SK-N-SH treated with all-trans-retinoic acid at 6 μM for 48 hours (cell line): ENCODE measurements at regions not wholly inside any gene's neighbourhood (a gene's known extent, or its start where the extent isn't known, plus 50 kb on each side); places are given as distances from the start of the nearest gene placed in this dataset.

Source experiments
- ATAC-seq: fragments of 200-7000 bp; cut with Tn5 transposase; 3 replicates; pipeline ENCODE4 v1.9.1; 2020; ENCODE audit warnings: mild to moderate bottlenecking, moderate library complexity
- ARNTL ChIP-seq: fragments of 450-650 bp; formaldehyde crosslinking; IDR thresholded peaks from 2 replicates; pipeline ENCODE4 v1.5.0; 2020; ENCODE audit warnings: low read depth, mild to moderate bottlenecking, moderate library complexity, borderline replicate concordance
- BACH2 ChIP-seq: fragments of 250-450 bp; sonication (Bioruptor Pico); IDR thresholded peaks from 2 replicates; pipeline ENCODE4 v1.9.0; 2021; ENCODE audit warnings: mild to moderate bottlenecking, borderline replicate concordance
- CREB5 ChIP-seq: fragments of 250-450 bp; sonication (Bioruptor Pico); IDR thresholded peaks from 2 replicates; pipeline ENCODE4 v1.5.1; 2020; ENCODE audit warnings: low read depth, mild to moderate bottlenecking, moderate library complexity
- CSDC2 ChIP-seq: fragments of 250-450 bp; sonication (Bioruptor Pico); IDR thresholded peaks from 2 replicates; pipeline ENCODE4 v1.5.0; 2020; ENCODE audit warnings: mild to moderate bottlenecking, moderate library complexity
- CSRNP3 ChIP-seq: fragments of 250-450 bp; sonication (Bioruptor Pico); IDR thresholded peaks from 2 replicates; pipeline ENCODE4 v1.5.1; 2021; ENCODE audit warnings: mild to moderate bottlenecking, moderate library complexity
- ESRRG ChIP-seq: fragments of 250-450 bp; sonication (Bioruptor Pico); IDR thresholded peaks from 2 replicates; pipeline ENCODE4 v1.6.1; 2021; ENCODE audit warnings: mild to moderate bottlenecking
- GLIS3 ChIP-seq: fragments of 250-450 bp; sonication (Bioruptor Pico); IDR thresholded peaks from 2 replicates; pipeline ENCODE4 v1.5.0; 2020; ENCODE audit warnings: mild to moderate bottlenecking, moderate library complexity
- ISL1 ChIP-seq: fragments of 250-450 bp; sonication (Bioruptor Pico); IDR thresholded peaks from 2 replicates; pipeline ENCODE4 v2.1.2; 2022; ENCODE audit warnings: mild to moderate bottlenecking, moderate library complexity
- OSR1 ChIP-seq: fragments of 250-450 bp; sonication (Bioruptor Pico); IDR thresholded peaks from 2 replicates; pipeline ENCODE4 v1.8.0; 2022; ENCODE audit warnings: moderate library complexity, mild to moderate bottlenecking, inconsistent platforms
- PPARA ChIP-seq: fragments of 250-450 bp; sonication (Bioruptor Pico); IDR thresholded peaks from 2 replicates; pipeline ENCODE4 v1.5.0; 2020; ENCODE audit warnings: mild to moderate bottlenecking, borderline replicate concordance
- SNAI2 ChIP-seq: fragments of 250-450 bp; sonication (Bioruptor Pico); IDR thresholded peaks from 2 replicates; pipeline ENCODE4 v1.5.0; 2020; ENCODE audit warnings: mild to moderate bottlenecking, moderate library complexity
- TCF4 ChIP-seq: fragments of 250-450 bp; sonication (Bioruptor Pico); IDR thresholded peaks from 2 replicates; pipeline ENCODE4 v1.8.0; 2021; ENCODE audit warnings: mild to moderate bottlenecking, moderate library complexity, borderline replicate concordance
- ZC3H10 ChIP-seq: fragments of 250-450 bp; sonication (Bioruptor Pico); IDR thresholded peaks from 2 replicates; pipeline ENCODE4 v1.5.1; 2021; ENCODE audit warnings: mild to moderate bottlenecking, moderate library complexity
- ZFP3 ChIP-seq: fragments of 250-450 bp; sonication (Bioruptor Pico); IDR thresholded peaks from 2 replicates; pipeline ENCODE4 v1.5.0; 2020; ENCODE audit warnings: mild to moderate bottlenecking, moderate library complexity
- ZNF565 ChIP-seq: fragments of 450-650 bp; formaldehyde crosslinking; conservative IDR thresholded peaks from 2 replicates; pipeline ENCODE4 v1.5.0; 2020; ENCODE audit warnings: low read depth, mild to moderate bottlenecking, moderate library complexity
- ZNF70 ChIP-seq: fragments of 450-650 bp; formaldehyde crosslinking; IDR thresholded peaks from 2 replicates; pipeline ENCODE4 v1.5.0; 2020; ENCODE audit warnings: mild to moderate bottlenecking, moderate library complexity
- ZNF8 ChIP-seq: fragments of 450-650 bp; formaldehyde crosslinking; IDR thresholded peaks from 2 replicates; pipeline ENCODE4 v1.5.0; 2020; ENCODE audit warnings: mild to moderate bottlenecking, moderate library complexity
- TF ChIP-seq, protein P1 (sequence below): fragments of 250-450 bp; sonication (Bioruptor Pico); IDR thresholded peaks from 2 replicates; pipeline ENCODE4 v1.8.0; 2020; ENCODE audit warnings: mild to moderate bottlenecking, moderate library complexity, borderline replicate concordance
- TF ChIP-seq, protein P2 (sequence below): fragments of 250-450 bp; sonication (Bioruptor Pico); IDR thresholded peaks from 2 replicates; pipeline ENCODE4 v1.8.0; 2021; ENCODE audit warnings: low read depth, mild to moderate bottlenecking, moderate library complexity, borderline replicate concordance
- TF ChIP-seq, protein P3 (sequence below): fragments of 250-450 bp; sonication (Bioruptor Pico); IDR thresholded peaks from 2 replicates; pipeline ENCODE4 v1.5.0; 2020; ENCODE audit warnings: mild to moderate bottlenecking, moderate library complexity

GRCh38 chr11:26231252-26231661, 100.7 kb upstream of the ANO3 start (continued):
- TF ChIP-seq ZNF8 (CRISPR knock-in tag): no peak
- no peak for TF ChIP-seq BACH2 (CRISPR knock-in tag)
- peak; percentile 75; the same call in 1 of the 2 replicates for TF ChIP-seq CREB5 (CRISPR knock-in tag)
- peak; percentile 67; the same call in 1 of the 2 replicates for TF ChIP-seq CSRNP3 (CRISPR knock-in tag)
- no peak for TF ChIP-seq SNAI2 (CRISPR knock-in tag)
- TF ChIP-seq, protein P1, sequence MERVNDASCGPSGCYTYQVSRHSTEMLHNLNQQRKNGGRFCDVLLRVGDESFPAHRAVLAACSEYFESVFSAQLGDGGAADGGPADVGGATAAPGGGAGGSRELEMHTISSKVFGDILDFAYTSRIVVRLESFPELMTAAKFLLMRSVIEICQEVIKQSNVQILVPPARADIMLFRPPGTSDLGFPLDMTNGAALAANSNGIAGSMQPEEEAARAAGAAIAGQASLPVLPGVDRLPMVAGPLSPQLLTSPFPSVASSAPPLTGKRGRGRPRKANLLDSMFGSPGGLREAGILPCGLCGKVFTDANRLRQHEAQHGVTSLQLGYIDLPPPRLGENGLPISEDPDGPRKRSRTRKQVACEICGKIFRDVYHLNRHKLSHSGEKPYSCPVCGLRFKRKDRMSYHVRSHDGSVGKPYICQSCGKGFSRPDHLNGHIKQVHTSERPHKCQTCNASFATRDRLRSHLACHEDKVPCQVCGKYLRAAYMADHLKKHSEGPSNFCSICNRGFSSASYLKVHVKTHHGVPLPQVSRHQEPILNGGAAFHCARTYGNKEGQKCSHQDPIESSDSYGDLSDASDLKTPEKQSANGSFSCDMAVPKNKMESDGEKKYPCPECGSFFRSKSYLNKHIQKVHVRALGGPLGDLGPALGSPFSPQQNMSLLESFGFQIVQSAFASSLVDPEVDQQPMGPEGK (CRISPR knock-in tag): peak; percentile 96
- TF ChIP-seq GLIS3: no peak
- TF ChIP-seq OSR1 (CRISPR knock-in tag): no peak
- no peak for TF ChIP-seq PPARA

DNA sequence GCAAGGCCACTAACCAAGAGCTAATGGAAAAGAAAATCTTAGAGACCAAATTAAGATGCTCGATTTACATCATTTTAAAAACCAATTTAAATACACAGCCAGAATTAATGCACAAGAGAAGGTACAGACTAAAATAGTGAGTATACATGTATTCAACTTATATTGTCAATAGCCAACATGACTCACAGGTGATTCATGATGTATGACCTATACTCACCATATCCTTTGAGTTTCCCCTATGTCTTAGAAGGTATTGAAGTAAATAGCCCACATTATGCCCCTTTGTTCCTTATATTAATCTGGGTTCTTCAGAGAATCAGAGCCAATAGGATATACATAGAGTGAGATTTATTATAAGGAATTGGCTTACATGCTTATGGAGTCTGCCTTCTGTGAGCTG, 97.5 kb upstream of the ANO3 start:
- TF ChIP-seq ZFP3 (CRISPR knock-in tag): no peak
- TF ChIP-seq, protein P2, sequence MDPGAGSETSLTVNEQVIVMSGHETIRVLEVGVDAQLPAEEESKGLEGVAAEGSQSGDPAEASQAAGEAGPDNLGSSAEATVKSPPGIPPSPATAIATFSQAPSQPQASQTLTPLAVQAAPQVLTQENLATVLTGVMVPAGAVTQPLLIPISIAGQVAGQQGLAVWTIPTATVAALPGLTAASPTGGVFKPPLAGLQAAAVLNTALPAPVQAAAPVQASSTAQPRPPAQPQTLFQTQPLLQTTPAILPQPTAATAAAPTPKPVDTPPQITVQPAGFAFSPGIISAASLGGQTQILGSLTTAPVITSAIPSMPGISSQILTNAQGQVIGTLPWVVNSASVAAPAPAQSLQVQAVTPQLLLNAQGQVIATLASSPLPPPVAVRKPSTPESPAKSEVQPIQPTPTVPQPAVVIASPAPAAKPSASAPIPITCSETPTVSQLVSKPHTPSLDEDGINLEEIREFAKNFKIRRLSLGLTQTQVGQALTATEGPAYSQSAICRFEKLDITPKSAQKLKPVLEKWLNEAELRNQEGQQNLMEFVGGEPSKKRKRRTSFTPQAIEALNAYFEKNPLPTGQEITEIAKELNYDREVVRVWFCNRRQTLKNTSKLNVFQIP (CRISPR knock-in tag): no peak
- TF ChIP-seq PPARA: no peak
- no peak for TF ChIP-seq TCF4
- no peak for TF ChIP-seq ZC3H10 (CRISPR knock-in tag)
- ATAC-seq: no peak

DNA sequence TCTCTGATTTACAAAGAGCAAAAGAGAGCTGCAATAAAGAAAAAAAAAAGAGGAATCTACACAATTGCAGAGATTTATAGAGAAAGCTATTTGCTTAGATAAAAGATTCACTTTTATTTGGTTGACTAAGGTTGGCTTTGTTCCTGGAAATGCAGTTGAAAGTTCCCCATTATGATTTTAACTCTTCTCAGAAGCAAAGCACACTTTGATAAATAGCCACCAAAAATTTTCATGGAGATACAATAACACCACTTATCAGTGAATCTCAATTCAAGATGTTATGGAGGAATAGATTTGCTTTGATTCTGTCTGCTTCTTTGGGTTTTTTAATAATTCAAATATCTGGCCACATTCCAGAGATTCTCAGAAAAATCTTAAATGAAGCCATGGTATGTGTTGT, 88.5 kb upstream of the ANO3 start:
- ATAC-seq: peak; percentile 47
- TF ChIP-seq, protein P2 (CRISPR knock-in tag): no peak
- peak; percentile 96 for TF ChIP-seq ISL1 (CRISPR knock-in tag)

- no peak; the same call in 2 of the 3 replicates for ATAC-seq
- TF ChIP-seq BACH2 (CRISPR knock-in tag): no peak
- TF ChIP-seq, protein P1 (CRISPR knock-in tag): no peak
- no peak for TF ChIP-seq GLIS3
- TF ChIP-seq CREB5 (CRISPR knock-in tag): no peak
- TF ChIP-seq, protein P2 (CRISPR knock-in tag): no peak
- TF ChIP-seq ZNF565 (CRISPR knock-in tag): no peak
- TF ChIP-seq ARNTL (CRISPR knock-in tag): no peak
- TF ChIP-seq ESRRG (CRISPR knock-in tag): no peak
- no peak for TF ChIP-seq ZNF70 (CRISPR knock-in tag)
- TF ChIP-seq CSDC2 (CRISPR knock-in tag): no peak
- no peak for TF ChIP-seq TCF4
- no peak for TF ChIP-seq ZFP3 (CRISPR knock-in tag)
- TF ChIP-seq, protein P3, sequence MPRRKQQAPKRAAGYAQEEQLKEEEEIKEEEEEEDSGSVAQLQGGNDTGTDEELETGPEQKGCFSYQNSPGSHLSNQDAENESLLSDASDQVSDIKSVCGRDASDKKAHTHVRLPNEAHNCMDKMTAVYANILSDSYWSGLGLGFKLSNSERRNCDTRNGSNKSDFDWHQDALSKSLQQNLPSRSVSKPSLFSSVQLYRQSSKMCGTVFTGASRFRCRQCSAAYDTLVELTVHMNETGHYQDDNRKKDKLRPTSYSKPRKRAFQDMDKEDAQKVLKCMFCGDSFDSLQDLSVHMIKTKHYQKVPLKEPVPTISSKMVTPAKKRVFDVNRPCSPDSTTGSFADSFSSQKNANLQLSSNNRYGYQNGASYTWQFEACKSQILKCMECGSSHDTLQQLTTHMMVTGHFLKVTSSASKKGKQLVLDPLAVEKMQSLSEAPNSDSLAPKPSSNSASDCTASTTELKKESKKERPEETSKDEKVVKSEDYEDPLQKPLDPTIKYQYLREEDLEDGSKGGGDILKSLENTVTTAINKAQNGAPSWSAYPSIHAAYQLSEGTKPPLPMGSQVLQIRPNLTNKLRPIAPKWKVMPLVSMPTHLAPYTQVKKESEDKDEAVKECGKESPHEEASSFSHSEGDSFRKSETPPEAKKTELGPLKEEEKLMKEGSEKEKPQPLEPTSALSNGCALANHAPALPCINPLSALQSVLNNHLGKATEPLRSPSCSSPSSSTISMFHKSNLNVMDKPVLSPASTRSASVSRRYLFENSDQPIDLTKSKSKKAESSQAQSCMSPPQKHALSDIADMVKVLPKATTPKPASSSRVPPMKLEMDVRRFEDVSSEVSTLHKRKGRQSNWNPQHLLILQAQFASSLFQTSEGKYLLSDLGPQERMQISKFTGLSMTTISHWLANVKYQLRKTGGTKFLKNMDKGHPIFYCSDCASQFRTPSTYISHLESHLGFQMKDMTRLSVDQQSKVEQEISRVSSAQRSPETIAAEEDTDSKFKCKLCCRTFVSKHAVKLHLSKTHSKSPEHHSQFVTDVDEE (CRISPR knock-in tag): no peak
Measured at GRCh38 chr11:26244207-26244606, 87.7 kb upstream of the ANO3 start.
